ENCODE measurements at regions not wholly inside any gene's neighbourhood (a gene's known extent, or its start where the extent isn't known, plus 50 kb on each side); places are given as distances from the start of the nearest gene placed in this dataset.

- Histone ChIP-seq H3K14ac (replicated peaks; ENCODE audit: low read depth, low read length) (peak overlapping the region; percentile 78), H3K4ac (ENCODE audit: low read depth, low read length) (peak overlapping the region; percentile 89), H3K23ac (ENCODE audit: low read depth, low read length) (peak overlapping the region; percentile 64), H2AFZ (replicated peaks; ENCODE audit: low read length, poor library complexity) (peak overlapping the region; percentile 68), H2AK9ac (replicated peaks; ENCODE audit: low read depth, low read length, poor library complexity) (no peak overlapping the region), H3K9ac (ENCODE audit: low read depth, low read length) (peak overlapping the region; percentile 73), H2AK5ac (ENCODE audit: low read depth, low read length) (peak overlapping the region; percentile 91), H3K4me1 (ENCODE audit: control insufficient read depth, insufficient read depth, low read length) (peaks cover 22% of the 10 kb centered on the region), H4K91ac (ENCODE audit: insufficient read depth, low read depth, low read length) (peak overlapping the region; percentile 93), H4K8ac (ENCODE audit: low read depth in 2 of 2, low read length in 2 of 2) (peak overlapping the region; percentile 77 to 86; a peak in 3 of 4 replicates), H3K27me3 (ENCODE audit: control insufficient read depth, insufficient read depth, low read length) (no peaks in the 10 kb centered on the region), H3K9me1 (ENCODE audit: insufficient read depth, low read length) (peaks cover 12% of the 10 kb centered on the region; the same call in 1 of the 2 replicates), H3K79me1 (ENCODE audit: low read depth in 1 of 2, low read length in 2 of 2) (0 out of 4 replicates have a peak, but pooled peaks cover 0 to 3% of the 10 kb centered on the region in 2 experiments), H2BK120ac (ENCODE audit: low read depth, low read length) (peak overlapping the region; percentile 94), H4K20me1 (ENCODE audit: insufficient read depth, low read length) (no peaks in the 10 kb centered on the region), H2BK5ac (ENCODE audit: low read depth, low read length, poor library complexity, severe bottlenecking) (peak overlapping the region; percentile 80), H4K5ac (ENCODE audit: low read depth, low read length) (peak overlapping the region; percentile 99), H3K36me3 (ENCODE audit: control insufficient read depth, insufficient read depth, low read length) (no peaks in the 10 kb centered on the region), H3K4me3 (ENCODE audit: insufficient read depth, low read depth, low read length) (no peak overlapping the region), H3K56ac (ENCODE audit: extremely low read depth, insufficient read depth, low read length) (peak overlapping the region; percentile 37), H2BK20ac (ENCODE audit: low read depth, low read length) (peak overlapping the region; percentile 95), H3K4me2 (ENCODE audit: low read depth, low read length) (peak overlapping the region; percentile 68), H3K9me3 (ENCODE audit: control insufficient read depth, insufficient read depth, low read length) (no peaks in the 10 kb centered on the region), H3K18ac (ENCODE audit: low read depth, low read length) (peak overlapping the region; percentile 100), H2BK15ac (ENCODE audit: low read depth, low read length) (peak overlapping the region; percentile 85; the same call in 1 of the 3 replicates), H3K27ac (ENCODE audit: insufficient read depth, low read length) (peak overlapping the region; percentile 70)
- ChIA-PET CTCF (interaction anchor here (0.6 to 0.9 kb wide), 2 partner anchors 110 to 636 kb away, joined by 3 read pairs; no protein-coding TSS in a partner anchor), POLR2A (ENCODE audit: unreplicated experiment) (interaction anchor here (4.8 kb wide), 1 partner anchor 554 kb away, joined by 36 read pairs; the partner anchor contains the start of gene SOX4)
- intact Hi-C loops (cut with micrococcal nuclease), result loop anchor here (1.0 to 10.0 kb wide), 11 partner anchors 98 to 1584 kb away; no protein-coding TSS in a partner anchor
- dilution Hi-C loops (cut with HindIII; ENCODE audit: low sequenced_read_pairs, unreplicated experiment), result no loop called here
- TF ChIP-seq NFE2L2 (IDR thresholded peaks at IDR 0.05; ENCODE audit: low read depth, low read length) (no peak), RCOR1 (IDR thresholded peaks at IDR 0.05; ENCODE audit: insufficient replicate concordance, low read length) (no peak), ELK1 (IDR thresholded peaks at IDR 0.05; ENCODE audit: borderline replicate concordance, low read depth, low read length) (no peak), MAFK (IDR thresholded peaks at IDR 0.05; ENCODE audit: low read depth, low read length) (no peak), MAZ (IDR thresholded peaks at IDR 0.05; ENCODE audit: borderline replicate concordance, low read depth, low read length) (no peak), RFX5 (IDR thresholded peaks at IDR 0.05; ENCODE audit: low read depth, low read length) (no peak), CTCF (conservative IDR thresholded peaks at IDR 0.05; ENCODE audit: low read depth, low read length) (no peak), CEBPB (IDR thresholded peaks at IDR 0.05; ENCODE audit: low read depth, low read length) (no peak), FOS (IDR thresholded peaks at IDR 0.05; ENCODE audit: low read depth, low read length) (no peak), SMC3 (IDR thresholded peaks at IDR 0.05; ENCODE audit: low read depth, low read length) (no peak), CHD1 (IDR thresholded peaks at IDR 0.05; ENCODE audit: low read depth, low read length) (no peak), BHLHE40 (IDR thresholded peaks at IDR 0.05; ENCODE audit: low read depth, low read length) (no peak), POLR2A (IDR thresholded peaks at IDR 0.05; ENCODE audit: low read depth, low read length) (no peak), MXI1 (IDR thresholded peaks at IDR 0.05; ENCODE audit: borderline replicate concordance, low read depth, low read length) (no peak), RAD21 (IDR thresholded peaks at IDR 0.05; ENCODE audit: low read length) (no peak)
- TF ChIP-seq, protein P1, sequence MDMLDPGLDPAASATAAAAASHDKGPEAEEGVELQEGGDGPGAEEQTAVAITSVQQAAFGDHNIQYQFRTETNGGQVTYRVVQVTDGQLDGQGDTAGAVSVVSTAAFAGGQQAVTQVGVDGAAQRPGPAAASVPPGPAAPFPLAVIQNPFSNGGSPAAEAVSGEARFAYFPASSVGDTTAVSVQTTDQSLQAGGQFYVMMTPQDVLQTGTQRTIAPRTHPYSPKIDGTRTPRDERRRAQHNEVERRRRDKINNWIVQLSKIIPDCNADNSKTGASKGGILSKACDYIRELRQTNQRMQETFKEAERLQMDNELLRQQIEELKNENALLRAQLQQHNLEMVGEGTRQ (IDR thresholded peaks at IDR 0.05; ENCODE audit: low read depth, low read length), result no peak
- BruUV-seq (replicated peaks), result no TSS peak
- WGBS, 2 experiments (ENCODE audit: extremely low coverage in 2 of 2, insufficient read length in 1 of 2), result no CpG with 5 or more reads among the region's 3 CpGs
- in situ Hi-C loops (cut with MboI; ENCODE audit: low sequenced_read_pairs), result loop anchor here (10.0 to 25.0 kb wide), 2 partner anchors 554 to 1587 kb away; partner anchors contain the start of gene SOX4
- DNase-seq, result no peak
- ATAC-seq (ENCODE audit: low read depth), result no peak
These were observed 147.7 kb downstream of the PRL start for GRCh38 chr6:22149096-22149495.
